ENCODE measurements at regions not wholly inside any gene's neighbourhood (a gene's known extent, or its start where the extent isn't known, plus 50 kb on each side); places are given as distances from the start of the nearest gene placed in this dataset.
"Not testable (repeated sequence)": the region's sequence is repeated elsewhere in the genome, so short reads cannot be mapped to it uniquely, and the experiment has no call there.

DNA sequence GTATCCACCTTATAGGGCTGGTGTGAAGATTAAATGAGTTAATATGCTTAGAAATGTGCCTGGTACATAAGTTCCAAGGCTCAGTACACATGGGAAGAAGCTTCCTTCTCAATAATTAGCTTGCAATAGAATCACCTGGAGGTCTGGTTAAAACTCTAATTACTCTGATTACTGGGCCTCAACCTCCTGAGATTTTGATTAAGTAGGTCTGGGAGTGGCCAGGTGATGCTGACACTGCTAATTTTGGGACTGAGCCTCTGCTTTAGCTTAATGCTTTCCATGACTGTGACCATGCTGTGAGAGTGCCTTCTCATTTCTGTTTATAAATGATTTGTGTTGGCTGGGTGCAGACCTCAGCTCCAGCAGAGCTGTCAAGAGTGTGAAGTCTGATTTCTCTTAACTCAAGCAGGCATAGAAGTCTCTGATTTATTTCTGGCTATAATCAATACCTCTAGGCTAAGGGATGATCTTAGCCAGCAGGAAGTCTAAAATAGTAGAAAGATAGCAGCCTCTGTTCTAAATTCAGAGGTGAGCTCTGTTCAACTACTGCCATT, 85.3 kb upstream of the ZNF608 start:
- in situ Hi-C loops (cut with HindIII; ENCODE audit: low pct_unique_long_range_greater_than_20kb, low sequenced_read_pairs) = no loop called here
- DNase-seq (ENCODE audit: low read depth) = no peak

DNA sequence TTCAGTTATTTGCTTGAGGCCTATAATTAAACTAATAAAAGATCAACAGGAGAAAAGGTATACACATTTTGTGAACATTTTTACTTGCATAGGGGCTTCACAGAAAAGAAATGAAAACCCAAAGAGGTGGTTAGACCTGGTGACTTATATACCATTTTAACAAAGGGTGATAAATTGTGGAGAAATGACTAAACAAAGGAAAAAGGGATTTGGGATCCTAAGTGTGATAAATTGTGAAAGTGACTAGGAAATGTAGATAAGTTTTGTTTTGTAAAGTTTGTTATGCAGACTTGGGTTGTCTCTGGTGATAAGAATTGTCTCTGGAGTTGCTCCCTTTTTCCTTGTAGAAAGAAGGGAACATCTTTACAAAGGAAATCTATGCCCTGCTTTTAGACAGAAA, 86.1 kb upstream of the ZNF608 start:
- no peak for DNase-seq (ENCODE audit: low read depth)
- in situ Hi-C loops (cut with HindIII; ENCODE audit: low pct_unique_long_range_greater_than_20kb, low sequenced_read_pairs) = no loop called here

- DNase-seq (ENCODE audit: low read depth); in situ Hi-C loops (cut with HindIII; ENCODE audit: low pct_unique_long_range_greater_than_20kb, low sequenced_read_pairs): not testable (repeated sequence)
These were observed 89.9 kb upstream of the ZNF608 start for GRCh38 chr5:124836314-124836713.

GRCh38 chr5:124839371-124839998, 93.0 kb upstream of the ZNF608 start:
- in situ Hi-C loops (cut with HindIII; ENCODE audit: low pct_unique_long_range_greater_than_20kb, low sequenced_read_pairs) = no loop called here
- DNase-seq (ENCODE audit: low read depth) = no peak

DNA sequence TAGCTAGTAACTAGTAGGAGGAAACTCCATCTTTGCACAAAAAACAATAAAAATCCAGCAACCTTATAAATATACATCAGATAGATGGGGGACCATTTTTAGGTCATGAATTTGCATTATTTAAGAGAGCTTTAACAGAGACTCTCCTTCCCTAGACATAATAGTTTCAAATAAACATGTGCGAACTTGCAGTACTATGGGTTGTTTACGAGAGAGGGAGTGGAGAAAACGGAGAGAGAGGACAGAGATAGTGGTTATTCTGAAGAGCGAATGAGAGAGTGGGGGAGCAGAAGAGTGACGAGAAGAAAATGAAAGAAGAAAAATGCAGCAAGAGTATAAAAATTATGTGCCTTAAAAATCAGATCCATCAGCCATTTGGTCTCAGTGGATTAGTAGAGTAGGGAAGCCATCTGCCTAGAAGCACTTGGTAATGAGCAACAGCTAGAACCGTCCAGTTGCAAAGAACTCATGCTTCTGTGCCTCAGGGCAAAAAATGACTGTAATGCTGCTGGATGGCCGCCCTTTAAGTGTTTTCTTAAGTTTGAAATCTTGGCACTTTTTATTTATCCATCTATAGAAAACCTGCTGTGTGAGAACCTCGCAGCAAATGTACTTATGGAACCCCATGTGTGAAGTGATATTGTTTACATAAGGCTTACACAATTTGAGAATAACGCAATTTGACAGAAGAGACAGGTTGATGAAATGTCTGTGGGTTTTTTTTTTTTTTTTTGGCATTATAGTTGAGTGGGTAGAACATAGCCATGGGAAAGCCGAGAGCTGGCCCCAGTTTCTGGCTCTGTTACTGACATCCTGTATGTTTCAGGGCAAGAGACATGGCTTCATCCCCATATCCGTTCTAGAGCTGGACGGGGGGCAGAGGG, 95.6 kb upstream of the ZNF608 start:
- in situ Hi-C loops (cut with HindIII; ENCODE audit: low pct_unique_long_range_greater_than_20kb, low sequenced_read_pairs) = no loop called here

DNA sequence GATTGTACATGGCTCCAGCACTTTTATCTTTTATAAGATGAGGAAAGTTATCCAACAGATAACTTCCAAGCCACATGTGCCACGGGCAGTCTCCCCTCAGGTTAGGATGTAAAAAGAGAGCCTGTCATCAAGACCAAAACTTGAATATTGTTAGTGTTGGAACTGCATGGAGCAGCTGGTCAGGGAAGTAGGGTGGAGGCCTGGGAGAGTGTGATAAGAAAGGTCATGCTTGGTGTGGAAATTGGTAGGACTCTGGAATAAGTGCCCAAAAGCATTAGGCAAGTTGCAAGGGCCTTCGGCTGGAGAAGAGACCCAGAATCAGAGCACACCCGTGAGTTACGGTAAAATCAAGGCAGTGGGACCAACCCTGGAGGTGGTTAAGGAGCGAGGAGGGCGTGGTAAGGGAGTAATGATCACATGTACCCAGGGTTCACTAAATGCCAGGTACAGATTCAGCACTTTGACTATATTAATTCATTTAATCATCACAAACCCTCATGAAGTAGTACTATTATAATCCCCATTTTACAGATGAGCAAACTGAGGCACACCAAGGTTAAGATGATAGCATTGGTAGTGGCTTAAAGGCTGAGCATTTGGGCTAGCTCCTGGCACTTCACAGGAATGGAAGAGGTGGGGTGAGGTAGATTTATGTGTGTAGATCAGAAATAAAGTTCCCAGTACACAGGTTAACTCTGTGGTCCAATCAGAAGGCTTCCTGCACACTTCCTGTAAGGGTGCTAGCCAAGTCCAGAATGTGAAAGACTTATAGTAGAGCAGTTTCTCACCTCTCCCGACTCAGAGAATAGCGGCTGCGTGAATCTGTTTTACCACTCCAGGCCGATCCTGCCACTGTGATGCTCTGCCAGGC, 96.5 kb upstream of the ZNF608 start:
- in situ Hi-C loops (cut with HindIII; ENCODE audit: low pct_unique_long_range_greater_than_20kb, low sequenced_read_pairs) = no loop called here
- no peak for DNase-seq (ENCODE audit: low read depth)

More for the DNA sequence above, 95.6 kb upstream of the ZNF608 start:
- no peak for DNase-seq (ENCODE audit: low read depth)

- DNase-seq (ENCODE audit: low read depth) = no peak
- in situ Hi-C loops (cut with HindIII; ENCODE audit: low pct_unique_long_range_greater_than_20kb, low sequenced_read_pairs) = no loop called here
These were observed 97.1 kb upstream of the ZNF608 start for GRCh38 chr5:124843596-124843899.

DNA sequence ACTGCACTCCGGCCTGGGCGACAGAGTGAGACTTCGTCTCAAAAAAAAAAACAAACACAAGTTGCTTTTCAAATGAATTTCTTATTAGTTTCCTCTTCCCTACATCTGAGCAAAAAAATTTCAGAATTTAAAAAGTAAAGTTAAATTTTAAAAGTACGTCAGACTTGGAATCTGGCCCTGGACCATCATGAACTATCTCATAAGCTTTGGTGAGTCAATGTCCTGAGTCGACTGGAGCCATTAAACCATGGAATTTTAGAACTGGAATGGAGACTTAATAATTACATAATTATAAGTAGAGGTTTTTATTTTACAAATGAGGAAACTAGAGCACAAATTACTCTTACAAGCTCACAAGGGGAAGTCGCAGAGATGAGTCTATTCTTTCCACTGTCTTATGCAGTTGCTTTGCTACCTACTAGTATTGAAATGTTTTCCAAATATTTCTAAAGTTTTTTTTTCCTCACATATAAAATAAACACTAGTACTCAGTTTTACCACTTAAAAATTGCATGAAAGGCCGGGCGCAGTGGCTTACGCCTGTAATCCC, 98.0 kb upstream of the ZNF608 start:
- no peak for DNase-seq (ENCODE audit: low read depth)
- in situ Hi-C loops (cut with HindIII; ENCODE audit: low pct_unique_long_range_greater_than_20kb, low sequenced_read_pairs) = no loop called here

- DNase-seq (ENCODE audit: low read depth) = no peak
- in situ Hi-C loops (cut with HindIII; ENCODE audit: low pct_unique_long_range_greater_than_20kb, low sequenced_read_pairs) = no loop called here
These were observed 101.5 kb upstream of the ZNF608 start for GRCh38 chr5:124847907-124848306.

DNA sequence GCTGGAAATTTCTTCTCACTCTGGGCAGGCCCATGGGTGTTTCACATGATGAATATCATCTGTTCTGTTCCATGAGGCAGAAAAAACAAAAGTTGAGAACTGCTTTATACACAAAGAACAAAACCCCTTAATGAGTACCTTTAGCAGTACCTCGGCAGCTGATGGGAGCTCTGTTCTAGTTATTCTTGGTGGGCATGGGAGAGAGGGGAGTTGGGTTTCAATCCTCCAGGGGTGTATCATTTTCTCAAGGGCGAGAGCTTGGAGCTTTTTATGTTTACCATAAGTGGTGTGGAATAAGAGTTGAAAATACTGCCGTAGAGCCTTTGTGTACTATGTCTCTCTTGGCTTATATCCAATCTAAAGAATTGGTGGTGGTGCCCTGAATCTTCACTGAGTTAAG, 103.3 kb upstream of the ZNF608 start:
- no peak for DNase-seq (ENCODE audit: low read depth)
- in situ Hi-C loops (cut with HindIII; ENCODE audit: low pct_unique_long_range_greater_than_20kb, low sequenced_read_pairs) = no loop called here

DNA sequence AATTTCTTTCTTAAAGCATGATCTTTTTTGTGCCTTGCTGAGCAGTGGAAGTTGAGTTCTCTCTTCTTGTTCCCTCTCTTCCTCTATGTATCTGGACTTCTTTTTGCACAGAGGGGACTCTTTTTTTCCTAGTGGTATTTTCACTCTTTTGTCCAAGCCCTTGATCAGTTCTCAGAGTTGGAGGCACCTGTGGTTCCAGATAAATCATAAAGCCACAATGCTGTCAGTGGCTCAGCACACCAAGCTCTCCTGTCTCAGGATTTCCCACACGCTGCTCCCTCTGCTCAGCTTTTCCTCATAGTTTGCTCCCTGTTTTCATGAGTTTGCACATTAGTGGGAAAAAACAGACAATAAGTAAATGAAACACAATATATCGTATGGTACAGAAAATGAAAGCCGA, 110.3 kb upstream of the ZNF608 start:
- DNase-seq (ENCODE audit: low read depth) = no peak
- in situ Hi-C loops (cut with HindIII; ENCODE audit: low pct_unique_long_range_greater_than_20kb, low sequenced_read_pairs) = no loop called here

- no peak for DNase-seq (ENCODE audit: low read depth)
- in situ Hi-C loops (cut with HindIII; ENCODE audit: low pct_unique_long_range_greater_than_20kb, low sequenced_read_pairs) = no loop called here
These were observed 112.2 kb upstream of the ZNF608 start for GRCh38 chr5:124858612-124859011.

DNA sequence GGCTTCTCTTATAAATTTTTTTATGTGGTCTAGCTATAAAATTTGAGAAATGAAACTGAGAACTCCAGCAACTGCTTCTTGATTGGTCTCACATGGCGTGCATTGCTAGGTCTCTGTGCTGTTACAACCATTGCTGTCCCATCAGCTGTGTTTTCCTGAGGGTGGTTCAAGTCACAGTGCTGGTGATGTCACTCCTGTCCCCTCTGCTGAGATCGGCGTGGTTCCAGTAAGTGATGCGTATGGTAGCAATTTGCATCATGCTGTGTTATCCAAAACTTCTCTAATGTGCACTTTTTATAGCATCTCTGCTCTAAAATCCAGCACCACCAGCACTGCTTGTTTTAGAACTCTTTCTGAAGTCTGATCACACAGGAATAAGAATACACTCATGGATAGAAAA, 112.6 kb upstream of the ZNF608 start:
- in situ Hi-C loops (cut with HindIII; ENCODE audit: low pct_unique_long_range_greater_than_20kb, low sequenced_read_pairs) = no loop called here
- no peak for DNase-seq (ENCODE audit: low read depth)

DNA sequence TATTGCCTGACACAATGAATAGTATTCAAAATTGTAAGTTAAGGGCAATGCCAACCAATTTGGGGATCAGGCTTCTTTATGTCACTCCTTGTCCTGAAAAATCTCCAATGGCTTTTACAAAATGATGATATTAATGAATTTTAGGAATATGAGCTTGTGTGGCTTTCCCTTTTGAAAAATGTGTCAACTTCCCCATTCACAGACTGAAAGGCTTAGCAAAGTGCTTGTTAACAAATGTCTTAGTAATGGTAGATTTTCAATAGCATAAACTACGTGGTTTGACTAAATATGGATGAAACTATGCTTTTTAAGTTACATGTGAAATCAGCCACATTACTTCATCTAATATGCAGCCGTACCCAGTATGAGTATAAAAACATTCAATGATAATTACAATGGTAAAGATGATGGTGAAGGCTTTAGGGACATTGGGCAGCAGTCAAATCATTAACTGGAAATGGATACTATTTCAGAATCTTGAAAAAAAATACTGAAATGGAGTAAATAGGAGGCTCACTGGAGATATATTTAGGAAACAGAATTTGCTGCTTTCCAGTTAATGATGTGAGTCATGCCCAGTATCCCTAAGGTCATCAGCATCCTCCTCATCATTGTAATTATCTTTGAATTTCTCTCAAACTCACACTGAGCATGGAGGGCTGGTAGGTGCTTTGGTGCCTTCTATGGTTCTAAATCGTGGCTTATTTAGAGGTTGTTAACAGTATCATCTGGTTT, 113.3 kb upstream of the ZNF608 start:
- DNase-seq (ENCODE audit: low read depth) = no peak
- in situ Hi-C loops (cut with HindIII; ENCODE audit: low pct_unique_long_range_greater_than_20kb, low sequenced_read_pairs) = no loop called here

GRCh38 chr5:124860291-124860655, 113.8 kb upstream of the ZNF608 start:
- DNase-seq (ENCODE audit: low read depth) = no peak
- in situ Hi-C loops (cut with HindIII; ENCODE audit: low pct_unique_long_range_greater_than_20kb, low sequenced_read_pairs) = no loop called here

- in situ Hi-C loops (cut with HindIII; ENCODE audit: low pct_unique_long_range_greater_than_20kb, low sequenced_read_pairs) = no loop called here
- DNase-seq (ENCODE audit: low read depth) = no peak
These were observed 118.6 kb upstream of the ZNF608 start for GRCh38 chr5:124865066-124865465.

GRCh38 chr5:124865603-124866354, 119.3 kb upstream of the ZNF608 start:
- in situ Hi-C loops (cut with HindIII; ENCODE audit: low pct_unique_long_range_greater_than_20kb, low sequenced_read_pairs) = no loop called here
- no peak for DNase-seq (ENCODE audit: low read depth)
